ENCODE measurements at regions not wholly inside any gene's neighbourhood (a gene's known extent, or its start where the extent isn't known, plus 50 kb on each side); places are given as distances from the start of the nearest gene placed in this dataset.

- TF ChIP-seq TAF1 (IDR thresholded peaks at IDR 0.05; ENCODE audit: low read depth) (no peak), CTCF (IDR thresholded peaks at IDR 0.05; ENCODE audit: poor library complexity, severe bottlenecking) (no peak), REST (IDR thresholded peaks at IDR 0.05; ENCODE audit: borderline replicate concordance) (no peak), POLR2AphosphoS5 (IDR thresholded peaks at IDR 0.05) (no peak), EZH2 (IDR thresholded peaks at IDR 0.05; ENCODE audit: borderline replicate concordance, insufficient read depth, low read length, poor library complexity, severe bottlenecking) (no peak), RAD21 (conservative IDR thresholded peaks at IDR 0.05) (no peak), EP300 (conservative IDR thresholded peaks at IDR 0.05; ENCODE audit: poor library complexity, severe bottlenecking) (no peak), SMC3 (conservative IDR thresholded peaks at IDR 0.05; ENCODE audit: poor library complexity) (no peak), MXI1 (conservative IDR thresholded peaks at IDR 0.05; ENCODE audit: poor library complexity, severe bottlenecking) (no peak)
Observed at GRCh38 chr12:23140710-23141109, 515.7 kb downstream of the ETNK1 start.

All from neural cell (in vitro differentiated cells).